HG02981 (cell line): ENCODE measurements at regions not wholly inside any gene's neighbourhood (a gene's known extent, or its start where the extent isn't known, plus 50 kb on each side); places are given as distances from the start of the nearest gene placed in this dataset.
"Not testable (repeated sequence)": the region's sequence is repeated elsewhere in the genome, so short reads cannot be mapped to it uniquely, and the experiment has no call there.

Experiments
- ATAC-seq: cut with Tn5 transposase; IDR thresholded peaks from one replicate; pipeline ENCODE4 v1.9.1; 2021; ENCODE audit warnings: mild to moderate bottlenecking, moderate library complexity; ENCODE audit not compliant: unreplicated experiment

DNA sequence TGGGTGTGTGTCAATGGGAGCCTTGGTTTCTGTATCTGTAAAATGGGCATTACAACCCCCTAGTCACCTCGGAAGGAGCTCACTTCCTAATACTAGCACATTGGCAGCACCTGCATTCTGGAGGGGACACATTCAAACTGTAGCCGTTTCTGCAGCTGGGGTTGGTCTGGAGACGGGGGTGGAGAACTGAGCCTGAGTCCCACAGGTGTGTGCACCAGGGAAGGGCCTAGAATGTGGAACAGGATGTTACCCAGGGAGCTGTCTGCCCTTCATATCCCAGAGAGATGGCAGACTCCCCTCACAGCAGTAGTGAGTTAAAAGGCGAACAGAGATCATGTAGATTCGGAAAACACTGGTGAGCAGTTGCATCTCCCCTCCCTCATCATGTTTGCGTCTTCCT lies 272.8 kb upstream of the ZNF32 start:
- ATAC-seq: no peak

DNA sequence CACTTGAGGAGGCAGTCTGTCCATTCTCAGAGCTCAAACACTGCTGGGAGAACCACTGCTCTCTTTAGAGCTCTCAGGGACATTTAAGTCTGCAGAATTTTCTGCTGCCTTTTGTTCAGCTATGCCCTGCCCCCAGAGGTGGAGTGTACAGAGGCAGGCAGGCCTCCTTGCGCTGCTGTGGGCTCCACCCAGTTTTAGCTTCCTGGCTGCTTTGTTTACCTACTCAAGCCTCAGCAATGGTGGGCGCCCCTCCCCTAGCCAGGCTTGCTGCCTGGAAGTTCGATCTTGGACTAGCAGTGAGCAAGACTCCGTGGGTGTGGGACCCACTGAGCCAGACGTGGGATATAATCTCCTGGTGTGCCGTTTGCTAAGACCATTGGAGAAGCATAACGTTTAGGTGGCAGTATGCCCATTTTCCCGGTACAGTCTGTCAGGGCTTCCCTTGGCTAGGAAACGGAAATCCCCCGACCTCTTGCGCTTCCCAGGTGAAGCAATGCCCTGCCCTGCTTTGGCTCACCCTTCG lies 271.6 kb upstream of the ZNF32 start:
- not testable (repeated sequence) for ATAC-seq

DNA sequence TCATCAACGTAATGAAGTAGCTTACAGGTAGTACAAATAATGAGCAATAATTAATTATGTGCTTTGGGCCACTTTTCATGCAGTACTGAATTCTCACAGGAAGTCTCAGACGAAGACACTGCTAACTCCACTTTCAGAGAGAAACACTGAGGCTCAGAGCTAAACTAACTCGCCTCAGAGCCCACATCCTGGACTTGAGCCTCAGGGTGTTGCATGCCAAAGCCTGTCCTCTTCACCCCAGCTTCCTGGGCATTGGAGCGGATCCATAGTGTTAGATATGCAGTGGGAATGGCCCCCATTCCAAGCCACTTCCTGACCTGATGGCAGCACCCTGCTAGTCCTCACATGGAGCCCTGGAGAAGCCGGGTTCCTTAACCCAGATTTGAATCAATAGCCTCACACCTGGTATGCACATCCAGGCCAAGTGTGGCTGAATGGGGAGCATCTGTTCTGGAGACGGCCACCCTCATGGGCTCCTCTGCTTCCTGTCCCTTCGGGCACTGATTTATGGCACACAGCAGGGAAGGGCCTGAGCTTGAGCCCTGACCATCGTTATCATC lies 265.1 kb upstream of the ZNF32 start:
- no peak for ATAC-seq

DNA sequence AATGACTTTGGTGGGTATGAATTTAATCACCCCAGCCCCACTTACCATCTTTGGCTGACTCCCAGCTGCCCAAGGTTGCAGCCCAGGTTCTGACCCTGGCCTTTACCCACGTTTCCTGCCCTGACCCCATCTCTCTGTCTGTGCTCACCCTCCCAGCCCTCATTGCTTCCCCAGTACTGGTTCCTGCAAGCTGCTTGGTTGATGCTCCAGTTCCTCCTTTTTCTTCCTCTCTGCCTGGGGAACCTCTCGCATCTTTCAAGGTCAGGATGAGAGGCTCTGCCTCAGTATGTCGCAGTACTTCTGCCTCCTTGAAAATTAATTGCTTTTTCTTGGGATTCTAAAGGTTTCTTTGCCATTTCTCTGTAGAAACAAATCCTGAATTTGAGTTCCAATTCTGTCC lies 263.8 kb upstream of the ZNF32 start:
- ATAC-seq: no peak

DNA sequence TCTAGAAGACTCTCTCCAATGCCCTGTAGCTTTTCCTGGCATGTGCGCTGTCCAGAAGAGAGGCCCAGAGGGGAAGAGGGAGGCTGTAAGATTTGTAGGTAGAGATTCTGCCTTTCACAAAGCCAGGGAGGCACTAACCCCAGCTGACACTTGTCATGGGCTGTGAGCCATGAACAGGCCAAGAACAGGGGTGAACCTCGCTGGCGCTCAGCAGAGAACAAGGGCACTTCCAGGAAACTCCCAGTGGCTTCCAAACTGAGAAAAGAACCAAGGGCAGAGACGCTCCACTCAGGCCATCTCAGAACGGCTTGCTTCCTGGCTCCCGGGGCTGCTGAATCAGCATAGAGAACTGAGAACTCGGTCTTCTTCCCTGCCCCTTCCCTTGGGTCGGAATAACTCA lies 257.8 kb upstream of the ZNF32 start:
- no peak for ATAC-seq

DNA sequence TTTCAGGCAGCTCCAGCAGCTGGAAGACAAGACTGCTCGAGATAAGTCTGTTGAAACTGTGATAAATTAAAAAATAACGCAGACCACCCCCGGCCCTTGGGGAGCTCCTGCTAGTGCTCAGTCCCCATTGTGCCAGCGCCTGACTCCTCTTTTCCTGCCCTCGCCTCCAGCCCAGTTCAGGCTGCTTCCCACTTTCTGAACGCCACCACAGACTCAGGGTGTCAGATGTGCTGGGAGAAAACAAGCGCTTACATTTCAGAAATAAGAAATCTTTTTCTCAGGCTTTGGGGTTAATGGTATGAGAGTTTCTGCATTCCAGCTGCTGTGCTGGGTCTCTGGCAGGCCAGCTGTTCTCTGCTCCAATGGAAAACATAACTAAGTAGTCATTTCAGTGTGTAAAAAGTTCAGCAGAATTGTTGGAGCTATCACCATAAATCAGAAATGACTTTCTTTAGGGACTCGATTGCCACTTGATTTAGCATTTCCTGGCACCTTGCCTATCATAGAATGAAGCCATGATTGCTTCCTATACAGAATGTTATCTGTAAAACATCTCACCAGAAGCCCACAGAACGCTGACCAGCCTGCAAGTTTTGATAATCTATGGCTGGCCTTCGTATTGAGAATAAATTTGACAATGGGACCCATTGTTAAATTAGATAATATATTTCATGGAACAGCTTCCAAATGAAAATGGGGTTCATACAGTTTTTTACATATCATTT lies 257.0 kb upstream of the ZNF32 start:
- no peak for ATAC-seq

DNA sequence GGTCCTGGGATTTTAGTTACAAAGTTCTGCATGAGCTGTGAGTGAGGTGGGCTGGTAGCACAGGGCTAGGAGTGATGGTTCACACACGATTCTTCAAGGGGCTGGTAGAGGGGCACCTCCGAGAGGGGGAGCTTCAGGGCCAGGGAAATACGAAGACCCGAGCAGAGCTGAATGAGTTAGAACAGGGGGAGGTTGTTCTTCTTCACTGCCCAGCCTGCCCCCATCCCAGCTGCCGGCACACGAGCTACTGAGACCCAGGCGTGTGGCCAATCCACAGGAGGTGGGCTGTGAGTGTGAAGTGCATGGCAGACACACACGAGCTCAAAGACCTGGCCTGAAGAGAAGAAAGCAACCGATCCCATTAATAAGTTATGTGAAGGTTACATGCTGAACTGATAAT lies 256.2 kb upstream of the ZNF32 start:
- no peak for ATAC-seq

DNA sequence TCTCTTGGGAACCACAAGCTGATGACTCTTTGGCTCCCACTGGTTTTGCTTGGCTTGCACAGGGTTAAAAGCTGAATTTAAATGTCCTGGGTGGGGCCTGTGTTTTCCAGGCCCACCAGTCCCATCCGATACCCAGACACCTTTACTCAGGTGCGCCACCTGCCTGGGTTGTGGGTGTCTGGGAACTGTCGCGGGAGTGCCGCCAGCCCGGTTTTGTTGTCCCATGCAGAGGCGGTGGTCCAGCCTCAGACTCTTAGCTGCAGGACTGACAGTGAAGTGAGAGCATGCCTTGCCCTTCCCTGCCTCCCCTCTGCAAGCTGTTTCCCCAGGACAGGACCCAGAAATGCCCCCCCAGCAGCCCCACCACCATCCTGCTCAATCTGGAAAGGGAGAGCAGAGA lies 255.6 kb upstream of the ZNF32 start:
- ATAC-seq: no peak

DNA sequence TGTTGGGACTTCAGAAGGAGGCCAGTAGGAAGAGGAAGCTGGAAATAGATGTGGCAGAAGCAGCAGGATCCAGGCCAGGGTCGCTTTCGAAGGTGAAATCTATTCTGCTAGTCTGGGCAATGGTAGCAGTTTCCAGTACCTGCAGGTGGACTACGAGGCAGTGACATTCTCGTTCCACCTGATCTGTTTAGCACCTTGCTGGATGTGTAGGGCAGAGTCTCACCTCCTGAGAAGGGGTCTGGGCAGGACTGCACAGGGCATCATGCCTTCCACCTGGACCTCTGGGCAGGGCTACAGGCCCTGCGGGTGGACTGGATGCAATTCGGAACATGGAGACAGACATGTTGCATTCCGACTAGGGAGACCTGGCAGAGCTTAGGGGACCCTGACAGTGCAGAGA lies 254.8 kb upstream of the ZNF32 start:
- no peak for ATAC-seq

DNA sequence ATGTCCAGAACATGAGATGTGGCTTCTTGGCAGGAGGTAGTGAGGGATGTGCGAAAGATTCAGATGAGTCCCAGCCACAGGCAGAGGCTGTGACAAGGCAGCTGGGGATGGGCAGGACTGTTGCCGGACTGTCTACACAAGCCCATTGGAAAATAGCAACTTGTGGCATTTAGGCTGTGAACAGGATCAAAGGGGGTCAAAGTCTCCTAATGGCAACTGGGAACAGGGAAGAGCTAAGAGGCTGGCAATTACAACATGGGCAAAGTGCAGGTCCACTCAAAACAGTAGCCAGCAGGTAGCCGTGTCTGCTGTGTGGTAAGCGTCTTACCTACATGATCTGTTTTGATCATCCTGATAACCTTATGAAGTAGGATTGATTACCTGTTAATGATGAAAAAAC lies 254.2 kb upstream of the ZNF32 start:
- no peak for ATAC-seq

DNA sequence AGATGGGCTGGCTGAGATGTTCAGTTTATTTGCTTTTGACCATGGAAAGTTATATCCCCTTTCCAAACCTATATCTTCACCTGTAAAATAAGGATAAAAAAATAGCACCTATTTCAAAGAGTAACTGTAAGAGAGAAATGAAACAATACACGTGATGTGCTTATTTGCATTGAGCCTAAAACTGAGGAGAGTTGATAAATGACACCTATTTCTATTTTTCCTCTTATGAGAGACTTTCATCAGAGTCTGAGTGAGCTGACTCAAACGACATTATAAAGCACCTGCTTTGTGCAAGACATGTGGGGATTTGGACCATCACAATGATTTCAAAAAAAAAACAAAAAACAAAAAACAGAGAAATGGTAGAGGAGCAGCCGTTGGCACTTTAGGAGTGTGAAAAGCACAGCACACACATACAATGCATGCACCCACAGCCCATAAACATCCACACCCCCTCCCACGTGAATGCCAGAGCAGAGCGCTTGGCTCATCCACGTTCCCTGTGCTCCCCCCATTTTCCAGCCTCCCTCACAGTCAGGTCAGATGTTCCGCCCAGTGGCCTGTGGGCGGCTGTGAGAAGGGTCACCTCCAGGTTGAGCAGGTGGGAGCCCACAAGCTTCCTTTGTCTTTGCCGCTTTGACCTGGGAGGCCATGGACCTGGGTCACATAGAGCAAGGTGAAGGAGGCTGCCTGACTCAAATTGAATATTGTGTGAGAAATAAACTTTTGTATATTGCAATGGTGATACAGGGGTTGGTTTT lies 253.2 kb upstream of the ZNF32 start:
- no peak for ATAC-seq

DNA sequence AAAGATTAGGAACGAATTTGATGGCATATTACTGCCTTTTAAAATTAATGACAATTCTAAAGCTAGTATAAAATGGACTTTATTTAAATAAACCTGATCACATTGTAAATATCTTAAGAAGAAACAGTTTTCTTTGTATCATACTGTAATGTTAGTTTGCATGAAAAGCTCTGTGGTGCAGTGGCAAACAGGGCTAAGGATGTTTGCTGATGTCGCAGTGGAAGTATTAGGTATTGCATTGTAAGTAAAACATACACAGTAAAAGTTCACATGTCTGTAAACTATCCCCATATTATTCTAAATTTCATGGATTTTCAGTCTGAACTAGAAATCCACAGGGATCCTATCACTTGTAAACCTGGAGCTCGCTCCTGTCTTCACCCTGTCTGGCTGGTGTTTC lies 252.6 kb upstream of the ZNF32 start:
- no peak for ATAC-seq

DNA sequence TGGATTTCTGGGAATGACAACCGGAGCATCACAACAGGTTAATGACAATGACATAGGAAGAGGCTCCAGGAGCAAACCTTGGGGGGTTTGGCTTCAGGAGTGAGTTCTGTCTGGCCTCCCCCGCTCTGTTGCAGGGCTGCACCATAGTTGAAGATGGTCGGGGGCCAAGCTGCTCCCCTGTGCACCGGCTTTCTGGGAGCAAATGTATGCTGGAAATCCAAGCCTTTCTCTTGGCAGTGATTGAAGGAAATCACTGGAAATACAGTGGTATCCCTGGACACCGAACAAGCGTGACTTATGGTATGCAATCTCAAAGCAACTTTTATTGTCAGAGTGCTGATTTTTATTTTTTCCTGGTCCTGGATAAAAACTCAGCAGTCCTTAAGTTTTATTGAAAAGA lies 251.9 kb upstream of the ZNF32 start:
- ATAC-seq: no peak

DNA sequence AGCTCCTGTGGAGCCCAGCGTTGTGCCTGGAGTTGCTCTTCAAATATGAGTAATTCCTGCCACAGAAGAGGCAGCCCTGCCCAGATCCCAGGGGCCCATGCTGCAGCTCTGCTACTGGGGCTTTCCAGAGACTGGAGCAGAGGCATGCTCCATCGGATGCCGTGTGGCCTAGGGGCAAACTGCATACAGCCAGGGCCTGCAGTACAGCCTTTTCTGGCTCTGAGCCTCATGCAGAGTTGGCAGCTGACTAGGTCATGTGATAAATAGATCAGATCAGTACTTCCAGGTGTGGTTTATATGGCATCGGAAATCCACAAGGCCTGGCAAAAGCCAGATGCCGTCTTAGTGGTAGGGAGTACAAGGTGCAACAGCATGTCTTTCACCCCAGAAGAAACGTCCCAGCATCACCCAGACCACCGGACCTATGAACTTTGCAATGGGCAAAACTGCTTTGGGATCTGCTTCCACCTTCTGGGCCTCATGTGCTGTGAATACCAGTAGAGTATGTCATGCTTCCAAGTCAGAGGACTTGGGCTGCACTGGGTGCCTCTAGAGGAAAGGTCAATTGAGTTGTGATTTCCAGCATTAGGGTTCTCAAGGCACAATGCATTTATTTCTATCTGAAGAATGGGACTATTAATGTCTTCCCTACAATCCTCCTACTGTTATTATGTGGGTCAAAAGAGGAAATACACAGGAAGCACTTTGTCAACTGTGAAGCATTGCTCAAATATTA lies 250.7 kb upstream of the ZNF32 start:
- no peak for ATAC-seq

DNA sequence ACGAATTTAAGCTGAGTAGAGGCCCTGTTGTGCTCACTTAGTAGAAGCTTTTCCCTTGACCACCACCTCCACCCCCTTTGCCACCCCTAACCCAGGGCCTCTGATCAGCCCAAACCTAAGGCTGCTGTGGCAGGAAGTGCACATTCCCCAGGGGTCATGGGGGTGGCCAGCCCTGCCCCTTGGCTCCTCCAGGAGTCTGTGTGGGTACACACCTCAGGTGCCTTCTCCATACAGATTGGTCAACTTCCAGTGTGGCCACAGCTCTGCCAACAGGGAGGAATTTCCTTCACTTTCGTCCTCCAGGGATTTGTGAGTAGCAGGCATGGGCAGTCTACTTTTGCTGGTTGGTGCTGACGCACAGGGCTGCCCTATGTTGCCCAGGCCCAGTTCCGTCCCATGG lies 249.9 kb upstream of the ZNF32 start:
- ATAC-seq: no peak

DNA sequence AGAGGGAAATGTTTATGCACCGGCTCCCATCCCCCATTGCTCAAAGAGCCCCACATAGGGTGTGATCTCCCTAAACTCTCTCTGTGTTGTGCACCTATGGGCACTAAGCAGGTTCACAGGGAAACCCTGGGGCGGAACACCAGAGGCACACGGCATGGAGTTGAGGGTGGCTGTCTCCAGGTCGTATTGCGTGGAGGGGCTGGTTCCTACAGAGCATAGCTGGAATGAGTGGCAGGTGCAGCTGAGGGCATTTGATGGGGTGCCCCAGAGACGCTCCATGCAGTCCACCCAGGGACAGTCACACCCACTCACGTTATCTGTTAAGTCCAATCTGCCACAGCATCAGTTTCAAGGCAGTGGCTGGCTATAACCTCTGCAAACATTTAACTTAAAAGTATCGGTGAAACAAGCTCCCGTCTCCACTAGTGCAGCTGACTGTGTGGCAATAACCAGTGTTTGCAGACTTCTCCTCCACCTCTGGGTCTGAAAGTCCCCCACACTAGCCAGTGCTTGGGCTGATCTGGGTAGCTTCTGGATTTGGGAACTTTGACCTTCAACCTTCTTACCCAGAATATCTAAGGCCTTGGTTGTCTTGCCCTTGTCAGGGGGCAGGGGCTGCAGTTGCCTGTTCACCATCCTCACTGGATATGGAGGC lies 249.2 kb upstream of the ZNF32 start:
- ATAC-seq: no peak

DNA sequence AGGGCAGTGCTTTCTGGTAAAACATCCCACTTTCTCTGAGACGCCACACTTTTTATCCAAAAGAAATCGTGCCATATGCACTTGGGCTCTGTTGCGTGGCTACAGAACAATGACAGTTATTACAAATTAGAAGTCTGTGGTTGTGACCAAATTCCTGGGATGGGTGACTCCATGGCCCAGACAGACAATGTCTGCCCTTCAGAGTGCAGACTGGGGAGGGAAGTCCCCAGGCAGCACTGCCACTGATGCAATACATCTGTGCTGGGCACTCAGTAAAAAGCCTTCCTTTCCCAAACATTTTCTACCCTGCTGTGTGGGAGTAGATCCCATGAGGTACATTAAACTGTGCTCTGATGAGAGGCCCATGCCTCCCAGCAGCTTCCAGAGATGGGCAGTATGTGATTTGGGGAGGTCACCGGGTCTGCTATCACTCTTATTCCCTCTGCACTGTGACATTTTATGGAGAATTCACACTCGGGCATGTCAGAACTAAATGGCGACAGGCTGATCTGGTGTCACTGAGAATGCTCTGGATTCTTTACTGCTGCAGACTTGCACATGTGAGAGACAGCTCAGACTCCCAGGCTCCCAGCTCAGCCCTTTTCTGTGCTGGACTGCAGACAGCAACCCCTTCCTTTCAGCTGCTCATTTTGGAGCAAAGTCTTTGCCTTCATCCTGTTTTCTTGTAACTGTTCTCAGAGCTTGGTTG lies 243.5 kb upstream of the ZNF32 start:
- no peak for ATAC-seq

DNA sequence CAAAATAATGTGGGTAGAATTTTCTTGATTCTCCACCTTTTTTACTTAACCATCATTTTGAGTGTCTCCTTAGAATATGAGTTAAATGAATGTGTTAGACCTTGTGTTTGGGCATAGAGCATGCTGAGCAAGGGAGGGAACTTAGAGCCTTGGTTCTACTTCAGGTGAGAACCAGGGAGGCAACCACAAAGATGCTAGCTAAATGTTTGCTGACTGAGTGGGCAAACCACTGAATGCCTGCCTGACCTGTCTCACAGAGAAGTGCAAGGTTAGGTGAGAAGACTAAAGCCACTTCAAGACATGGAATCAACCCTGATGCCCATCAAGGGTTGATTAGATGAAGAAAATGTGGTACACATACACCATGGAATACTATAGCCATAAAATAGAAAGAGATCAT lies 242.6 kb upstream of the ZNF32 start:
- no peak for ATAC-seq

DNA sequence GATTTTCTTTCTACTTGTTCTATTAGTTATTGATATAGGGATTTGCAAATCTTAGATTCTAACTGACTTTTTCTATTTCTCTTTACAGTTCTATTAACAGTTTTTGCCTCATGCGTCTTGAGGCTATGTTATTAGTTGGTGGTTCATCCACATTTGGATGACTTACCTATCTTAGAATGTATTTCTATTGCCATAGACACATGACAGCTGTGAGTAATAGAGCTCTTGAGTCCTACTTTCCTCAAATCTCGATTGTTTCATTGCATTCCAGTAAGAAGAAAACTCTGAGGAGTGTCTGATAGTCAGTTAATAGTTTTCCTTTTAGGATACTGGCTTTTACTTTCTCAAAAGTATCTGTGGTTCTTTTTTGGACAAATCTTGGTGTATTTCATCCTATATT lies 241.4 kb upstream of the ZNF32 start:
- ATAC-seq: no peak

DNA sequence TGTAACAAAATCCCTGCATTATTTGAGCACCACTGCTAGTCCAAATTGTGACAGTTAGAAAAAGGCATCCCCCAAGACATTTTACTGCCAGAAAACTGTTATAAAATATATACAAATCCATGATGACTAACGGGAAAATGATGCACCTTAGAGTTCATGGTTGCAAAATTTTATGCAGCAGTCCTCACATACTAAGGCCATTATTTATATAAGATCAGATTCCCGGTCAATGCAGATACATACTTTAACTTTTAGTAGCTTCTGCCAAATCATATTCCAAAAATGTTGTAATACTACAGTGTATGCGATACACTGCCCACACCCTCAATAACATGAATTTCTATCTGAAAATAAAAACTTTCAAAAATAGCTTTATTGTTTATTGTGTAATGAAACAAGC lies 239.9 kb upstream of the ZNF32 start:
- no peak for ATAC-seq
